ENCODE measurements at regions not wholly inside any gene's neighbourhood (a gene's known extent, or its start where the extent isn't known, plus 50 kb on each side); places are given as distances from the start of the nearest gene placed in this dataset.
A peak's percentile ranks its signal among the peaks of the same experiment; 100 is the strongest.

GRCh38 chr13:52938065-52938464 lies 89.6 kb upstream of the PCDH8 start:
- peaks cover 0 to 2% (median 0%) of the 10 kb centered on the region in 3 donors for H3K4me1 Mint-ChIP-seq
- H3K27ac Mint-ChIP-seq: peak overlapping the region in 1 of 3 donors; percentile 33
- peaks cover 3% of the 10 kb centered on the region for H3K27me3 Mint-ChIP-seq
- H3K36me3 Mint-ChIP-seq: no peaks in the 10 kb centered on the region
- peaks cover 0 to 1% (median 0%) of the 10 kb centered on the region in 3 donors for H3K9me3 Mint-ChIP-seq
- H3K4me3 Mint-ChIP-seq: no peak overlapping the region

DNA sequence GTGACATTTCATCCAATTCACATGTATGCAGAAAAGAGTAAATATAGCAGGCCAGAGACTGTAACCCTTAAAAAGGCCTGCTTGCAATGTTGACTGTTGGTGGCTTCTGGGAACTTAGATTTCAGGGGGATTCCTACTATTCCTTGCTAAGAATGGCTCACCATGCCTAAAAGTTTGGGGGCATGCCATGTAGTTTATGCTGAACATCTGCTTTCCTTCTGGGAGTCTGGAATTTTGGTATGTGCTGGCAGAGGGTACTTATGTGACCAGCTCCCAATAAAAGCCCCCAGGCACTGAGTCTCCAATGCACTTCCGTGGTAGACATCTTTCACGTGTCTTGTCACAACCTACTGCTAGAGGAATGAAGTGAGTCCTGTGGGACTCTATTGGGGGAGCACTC lies 88.4 kb upstream of the PCDH8 start:
- H3K27me3 Mint-ChIP-seq: peaks cover 3% of the 10 kb centered on the region
- no peak overlapping the region for H3K4me3 Mint-ChIP-seq
- H3K4me1 Mint-ChIP-seq: peaks cover 0 to 2% (median 0%) of the 10 kb centered on the region in 3 donors
- no peaks in the 10 kb centered on the region for H3K36me3 Mint-ChIP-seq
- H3K27ac Mint-ChIP-seq: no peak overlapping the region
- no peaks in the 10 kb centered on the region for H3K9me3 Mint-ChIP-seq

DNA sequence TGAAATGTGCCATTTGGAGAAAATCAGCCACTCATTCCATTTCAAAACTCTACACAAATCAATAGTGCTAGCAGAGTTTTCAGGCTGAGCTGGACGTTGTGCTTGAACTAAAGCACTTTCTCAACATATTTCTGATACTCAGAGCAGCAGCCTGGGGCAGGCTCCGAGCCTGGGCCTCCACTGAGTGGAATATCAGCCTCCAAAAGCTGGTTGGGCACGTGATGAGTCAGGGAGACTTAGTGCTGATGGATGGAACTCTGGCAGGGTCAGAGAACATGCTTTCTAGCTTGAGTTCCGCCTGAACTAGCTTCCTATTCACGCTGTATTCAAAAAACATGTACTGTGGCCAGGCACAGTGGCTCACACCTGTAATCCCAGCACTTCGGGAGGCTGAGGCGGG lies 85.8 kb upstream of the PCDH8 start:
- no peak overlapping the region for H3K27ac Mint-ChIP-seq
- peaks cover 0 to 2% (median 2%) of the 10 kb centered on the region in 3 donors for H3K4me1 Mint-ChIP-seq
- peaks cover 5% of the 10 kb centered on the region for H3K27me3 Mint-ChIP-seq
- no peaks in the 10 kb centered on the region for H3K36me3 Mint-ChIP-seq
- no peaks in the 10 kb centered on the region for H3K9me3 Mint-ChIP-seq
- H3K4me3 Mint-ChIP-seq: no peak overlapping the region

GRCh38 chr13:52933547-52934210 lies 85.2 kb upstream of the PCDH8 start:
- no peaks in the 10 kb centered on the region for H3K36me3 Mint-ChIP-seq
- H3K9me3 Mint-ChIP-seq: no peaks in the 10 kb centered on the region
- H3K4me1 Mint-ChIP-seq: peaks cover 0 to 2% (median 2%) of the 10 kb centered on the region in 3 donors
- H3K27me3 Mint-ChIP-seq: peaks cover 3% of the 10 kb centered on the region
- no peak overlapping the region for H3K4me3 Mint-ChIP-seq
- H3K27ac Mint-ChIP-seq: no peak overlapping the region

DNA sequence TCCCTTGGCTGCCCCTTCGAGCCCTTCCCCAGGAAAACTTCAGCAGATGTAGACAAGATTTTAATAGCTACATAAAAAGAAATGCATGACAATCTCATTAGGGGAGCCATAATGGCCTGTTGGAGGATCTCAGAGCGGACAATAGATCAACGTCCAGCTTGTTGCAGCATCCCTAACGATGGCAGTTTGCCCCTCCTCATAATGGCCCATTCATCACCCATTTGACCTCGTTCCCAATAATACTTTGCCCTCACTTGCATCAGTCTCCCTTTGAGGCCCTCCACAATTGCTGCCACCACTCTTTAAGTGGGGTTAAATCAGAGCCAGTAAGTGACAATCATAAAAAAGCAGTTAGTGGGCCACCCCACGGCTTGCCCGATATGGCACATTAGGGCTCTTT lies 84.7 kb upstream of the PCDH8 start:
- no peak overlapping the region for H3K27ac Mint-ChIP-seq
- peaks cover 0 to 2% (median 2%) of the 10 kb centered on the region in 3 donors for H3K4me1 Mint-ChIP-seq
- H3K36me3 Mint-ChIP-seq: no peaks in the 10 kb centered on the region
- H3K9me3 Mint-ChIP-seq: no peaks in the 10 kb centered on the region
- peaks cover 4% of the 10 kb centered on the region for H3K27me3 Mint-ChIP-seq
- no peak overlapping the region for H3K4me3 Mint-ChIP-seq

- Mint-ChIP-seq H3K27ac (no peak overlapping the region), H3K27me3 (peaks cover 6% of the 10 kb centered on the region), H3K4me3 (no peak overlapping the region), H3K9me3 (no peaks in the 10 kb centered on the region), H3K36me3 (no peaks in the 10 kb centered on the region), H3K4me1 (peaks cover 0 to 2% (median 2%) of the 10 kb centered on the region in 3 donors)
Measured at GRCh38 chr13:52932649-52933048, 84.2 kb upstream of the PCDH8 start.

DNA sequence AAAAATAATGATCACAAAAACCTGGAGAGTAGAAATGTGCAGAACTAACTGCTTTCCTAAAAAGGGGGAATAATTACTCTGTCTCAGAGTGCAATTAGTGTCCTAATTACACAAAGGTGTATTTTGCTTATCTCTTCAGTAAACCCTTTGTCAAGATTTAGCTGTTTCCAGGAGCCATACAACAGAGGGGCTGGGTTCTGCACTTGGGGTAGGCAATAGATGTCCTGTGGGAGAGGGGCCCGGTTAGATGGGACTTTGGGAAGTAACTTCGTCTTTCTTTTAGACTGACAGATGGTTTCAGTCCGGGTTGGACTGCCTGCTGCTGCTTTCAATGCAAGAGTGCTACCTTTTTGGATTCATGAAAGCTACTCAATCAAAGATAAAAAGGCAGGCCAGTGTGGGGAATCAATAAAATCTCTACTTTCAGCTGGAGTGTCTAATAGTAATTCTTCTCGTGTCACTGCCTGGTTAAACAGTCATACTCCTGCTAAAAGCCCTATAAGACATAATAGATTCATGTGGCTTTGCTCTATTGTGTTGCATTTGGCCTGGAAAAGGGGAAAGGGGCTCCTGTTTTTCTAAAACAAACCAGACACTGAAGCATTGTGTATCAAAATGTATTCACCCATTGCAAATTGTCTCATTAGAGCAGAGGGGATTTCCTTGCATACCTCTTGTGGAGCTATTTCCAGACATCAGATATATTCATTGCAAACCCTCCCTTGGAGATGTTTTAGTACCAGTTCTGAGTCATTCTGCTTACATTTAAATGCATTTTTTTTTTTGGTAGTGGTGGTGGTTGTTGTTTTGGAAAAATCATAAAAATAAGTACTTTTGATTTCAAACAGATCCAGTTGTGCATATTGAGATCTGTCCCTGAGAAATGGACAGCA lies 83.3 kb upstream of the PCDH8 start:
- peaks cover 6% of the 10 kb centered on the region for H3K27me3 Mint-ChIP-seq
- H3K4me3 Mint-ChIP-seq: no peak overlapping the region
- no peaks in the 10 kb centered on the region for H3K36me3 Mint-ChIP-seq
- peaks cover 0 to 2% (median 2%) of the 10 kb centered on the region in 3 donors for H3K4me1 Mint-ChIP-seq
- no peak overlapping the region for H3K27ac Mint-ChIP-seq
- no peaks in the 10 kb centered on the region for H3K9me3 Mint-ChIP-seq

- Mint-ChIP-seq H3K27ac (no peak overlapping the region), H3K4me1 (peaks cover 0 to 2% (median 2%) of the 10 kb centered on the region in 3 donors), H3K4me3 (no peak overlapping the region), H3K27me3 (peaks cover 6% of the 10 kb centered on the region), H3K36me3 (no peaks in the 10 kb centered on the region), H3K9me3 (no peaks in the 10 kb centered on the region)
Measured at GRCh38 chr13:52931131-52931530, 82.7 kb upstream of the PCDH8 start.

- peaks cover 0 to 3% (median 2%) of the 10 kb centered on the region in 3 donors for H3K4me1 Mint-ChIP-seq
- no peaks in the 10 kb centered on the region for H3K9me3 Mint-ChIP-seq
- H3K27me3 Mint-ChIP-seq: peaks cover 5% of the 10 kb centered on the region
- H3K27ac Mint-ChIP-seq: no peak overlapping the region
- H3K36me3 Mint-ChIP-seq: peaks cover under 1% of the 10 kb centered on the region
- no peak overlapping the region for H3K4me3 Mint-ChIP-seq
Measured at GRCh38 chr13:52929846-52930245, 81.4 kb upstream of the PCDH8 start.

- no peaks in the 10 kb centered on the region for H3K9me3 Mint-ChIP-seq
- peaks cover 2% of the 10 kb centered on the region for H3K36me3 Mint-ChIP-seq
- H3K4me3 Mint-ChIP-seq: no peak overlapping the region
- H3K4me1 Mint-ChIP-seq: peaks cover 0 to 2% (median 2%) of the 10 kb centered on the region in 3 donors
- no peak overlapping the region for H3K27ac Mint-ChIP-seq
- H3K27me3 Mint-ChIP-seq: peaks cover 5% of the 10 kb centered on the region
Measured at GRCh38 chr13:52926971-52927370, 78.5 kb upstream of the PCDH8 start.

DNA sequence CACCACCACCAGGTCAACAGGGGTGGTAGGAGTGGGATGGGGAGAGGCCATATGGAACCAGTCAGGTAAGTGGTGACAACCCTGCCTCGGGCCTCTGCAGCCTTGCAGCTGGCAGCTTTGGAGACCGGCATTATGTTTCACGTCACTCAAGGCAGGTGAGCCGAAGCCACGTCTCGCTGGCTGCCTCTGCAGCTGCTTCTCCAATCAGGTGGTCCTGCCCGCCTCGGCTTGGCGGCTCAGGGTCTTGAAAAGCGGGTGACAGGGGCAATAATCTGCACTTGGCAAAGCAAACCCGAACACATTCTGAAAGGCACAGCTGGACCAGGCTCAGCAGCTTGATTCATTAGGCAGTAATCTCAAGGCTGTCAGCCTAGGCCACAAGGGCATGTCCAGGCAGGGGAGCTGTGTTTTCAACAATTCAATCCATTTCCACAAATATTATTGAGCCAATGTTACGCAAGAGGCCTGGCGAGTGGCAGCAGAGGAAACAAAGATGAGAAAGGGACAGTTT lies 77.4 kb upstream of the PCDH8 start:
- H3K4me3 Mint-ChIP-seq: no peak overlapping the region
- H3K27me3 Mint-ChIP-seq: peaks cover 3% of the 10 kb centered on the region
- H3K4me1 Mint-ChIP-seq: peaks cover 0 to 14% (median 7%) of the 10 kb centered on the region in 3 donors
- H3K36me3 Mint-ChIP-seq: peaks cover 2% of the 10 kb centered on the region
- no peak overlapping the region for H3K27ac Mint-ChIP-seq
- H3K9me3 Mint-ChIP-seq: no peaks in the 10 kb centered on the region

GRCh38 chr13:52925251-52925650 lies 76.8 kb upstream of the PCDH8 start:
- peaks cover 0 to 17% (median 8%) of the 10 kb centered on the region in 3 donors for H3K4me1 Mint-ChIP-seq
- H3K36me3 Mint-ChIP-seq: peaks cover 2% of the 10 kb centered on the region
- H3K4me3 Mint-ChIP-seq: no peak overlapping the region
- H3K9me3 Mint-ChIP-seq: no peaks in the 10 kb centered on the region
- H3K27ac Mint-ChIP-seq: no peak overlapping the region
- H3K27me3 Mint-ChIP-seq: peaks cover 5% of the 10 kb centered on the region

- Mint-ChIP-seq H3K4me3 (peak overlapping the region in 1 of 4 donors; percentile 23), H3K27me3 (peaks cover 5% of the 10 kb centered on the region), H3K36me3 (peaks cover 2% of the 10 kb centered on the region), H3K27ac (peak overlapping the region in 1 of 3 donors; percentile 80), H3K9me3 (no peaks in the 10 kb centered on the region), H3K4me1 (peaks cover 0 to 19% (median 8%) of the 10 kb centered on the region in 3 donors)
Measured at GRCh38 chr13:52924289-52925148, 76.1 kb upstream of the PCDH8 start.

DNA sequence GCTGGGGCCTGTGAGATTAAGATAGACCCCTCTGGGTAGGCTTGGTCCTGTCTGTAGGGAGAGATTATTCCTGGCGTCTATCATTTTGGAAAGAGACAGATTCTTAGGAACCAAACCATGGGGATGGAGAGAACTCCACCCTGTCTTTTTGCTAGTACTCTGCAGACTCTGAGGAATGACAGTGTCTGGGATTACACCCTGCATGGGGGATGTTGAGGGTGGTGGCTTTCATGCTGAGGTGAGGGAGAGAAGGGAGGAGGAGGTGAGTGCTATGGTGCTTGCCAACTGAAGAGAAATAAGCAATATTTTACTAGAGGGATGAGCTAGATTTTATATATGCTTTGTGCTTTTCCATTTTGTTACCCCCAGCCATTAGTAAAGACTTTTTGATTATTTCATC lies 74.5 kb upstream of the PCDH8 start:
- Mint-ChIP-seq H3K27me3 (peaks cover 3% of the 10 kb centered on the region), H3K4me3 (peak overlapping the region in 1 of 4 donors; percentile 25), H3K4me1 (peaks cover 0 to 19% (median 8%) of the 10 kb centered on the region in 3 donors), H3K27ac (no peak overlapping the region), H3K36me3 (peaks cover 3% of the 10 kb centered on the region), H3K9me3 (no peaks in the 10 kb centered on the region)

Data from IgD-negative memory B cell (primary cell).